ENCODE measurements at regions not wholly inside any gene's neighbourhood (a gene's known extent, or its start where the extent isn't known, plus 50 kb on each side); places are given as distances from the start of the nearest gene placed in this dataset.
A peak's percentile ranks its signal among the peaks of the same experiment; 100 is the strongest.

DNA sequence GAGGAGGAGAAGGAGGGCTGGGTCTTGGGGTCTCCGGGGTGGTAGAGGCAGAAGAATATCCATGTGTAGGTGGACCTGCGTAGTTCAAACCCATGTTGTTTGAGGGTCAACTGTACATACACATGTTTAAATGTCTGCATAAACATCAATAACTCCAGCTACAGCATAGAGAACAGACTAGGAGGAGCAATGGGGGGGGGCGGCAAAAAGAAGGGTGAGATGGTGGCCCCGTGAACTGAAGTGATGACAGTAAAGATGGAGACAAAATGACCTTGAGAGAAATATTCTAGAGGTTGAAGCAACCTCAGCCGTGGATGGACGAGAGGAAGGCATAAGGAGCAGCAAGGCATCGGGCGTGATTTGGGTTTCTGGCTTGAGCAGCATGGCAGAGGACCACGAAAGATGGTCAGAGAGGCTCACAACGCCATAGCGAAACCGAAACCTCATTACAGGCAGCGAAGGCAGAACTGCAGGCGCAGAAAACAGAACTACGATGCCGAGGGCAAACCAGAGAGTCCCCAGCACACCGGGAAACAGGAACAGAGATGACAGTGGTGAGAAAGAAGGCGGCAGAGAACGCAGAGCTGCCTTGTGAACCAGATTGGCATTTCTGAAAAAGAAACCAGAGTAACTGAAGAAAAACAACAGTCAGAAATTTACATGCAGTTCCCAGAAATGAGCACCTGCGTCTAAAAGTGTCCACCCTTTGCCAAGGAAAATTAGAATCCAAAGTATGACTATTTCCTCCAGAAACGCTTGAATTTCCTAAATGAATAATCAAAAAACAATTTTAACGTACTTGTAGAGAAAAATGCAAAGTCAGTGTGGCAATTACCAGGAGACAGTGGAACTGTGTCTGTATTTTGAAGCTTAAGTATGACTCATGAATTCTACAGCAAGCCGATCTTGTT lies 50.3 kb upstream of the ENPP6 start:
- H3K9ac ChIP-seq (ENCODE audit: low read length): peak overlapping the region; percentile 59
- H2AFZ ChIP-seq (ENCODE audit: low read depth, low read length, severe bottlenecking): peak overlapping the region; percentile 88
- no peaks in the 10 kb centered on the region for H3K36me3 ChIP-seq (ENCODE audit: low read length)
- no peaks in the 10 kb centered on the region for H3K27me3 ChIP-seq (ENCODE audit: low read length)
- no peaks in the 10 kb centered on the region for H4K20me1 ChIP-seq (ENCODE audit: low read depth, low read length)
- H3K79me2 ChIP-seq (ENCODE audit: insufficient read depth, low read length): no peaks in the 10 kb centered on the region
- H3F3A ChIP-seq (ENCODE audit: insufficient read depth): peaks cover 43% of the 10 kb centered on the region
- H3K4me2 ChIP-seq (ENCODE audit: low read depth, low read length, poor library complexity, severe bottlenecking): peak overlapping the region; percentile 70
- H3K9me2 ChIP-seq (replicated peaks; ENCODE audit: insufficient read depth, low read length): no peaks in the 10 kb centered on the region
- peak overlapping the region; percentile 86 for H3K27ac ChIP-seq (ENCODE audit: low read depth, low read length)
- peak overlapping the region; percentile 48 for H3K4me3 ChIP-seq (ENCODE audit: insufficient read depth, low read length, poor library complexity, severe bottlenecking)
- TF ChIP-seq, protein P1, sequence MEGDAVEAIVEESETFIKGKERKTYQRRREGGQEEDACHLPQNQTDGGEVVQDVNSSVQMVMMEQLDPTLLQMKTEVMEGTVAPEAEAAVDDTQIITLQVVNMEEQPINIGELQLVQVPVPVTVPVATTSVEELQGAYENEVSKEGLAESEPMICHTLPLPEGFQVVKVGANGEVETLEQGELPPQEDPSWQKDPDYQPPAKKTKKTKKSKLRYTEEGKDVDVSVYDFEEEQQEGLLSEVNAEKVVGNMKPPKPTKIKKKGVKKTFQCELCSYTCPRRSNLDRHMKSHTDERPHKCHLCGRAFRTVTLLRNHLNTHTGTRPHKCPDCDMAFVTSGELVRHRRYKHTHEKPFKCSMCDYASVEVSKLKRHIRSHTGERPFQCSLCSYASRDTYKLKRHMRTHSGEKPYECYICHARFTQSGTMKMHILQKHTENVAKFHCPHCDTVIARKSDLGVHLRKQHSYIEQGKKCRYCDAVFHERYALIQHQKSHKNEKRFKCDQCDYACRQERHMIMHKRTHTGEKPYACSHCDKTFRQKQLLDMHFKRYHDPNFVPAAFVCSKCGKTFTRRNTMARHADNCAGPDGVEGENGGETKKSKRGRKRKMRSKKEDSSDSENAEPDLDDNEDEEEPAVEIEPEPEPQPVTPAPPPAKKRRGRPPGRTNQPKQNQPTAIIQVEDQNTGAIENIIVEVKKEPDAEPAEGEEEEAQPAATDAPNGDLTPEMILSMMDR (IDR thresholded peaks at IDR 0.05; ENCODE audit: insufficient read depth, low read length, poor library complexity, severe bottlenecking): no peak
- TF ChIP-seq EZH2phosphoT487 (conservative IDR thresholded peaks at IDR 0.05; ENCODE audit: low read length): no peak
- no peaks in the 10 kb centered on the region for H3K9me3 ChIP-seq (ENCODE audit: insufficient read depth, low read length)

Data from SU-DHL-6 (cell line).